ENCODE measurements at regions not wholly inside any gene's neighbourhood (a gene's known extent, or its start where the extent isn't known, plus 50 kb on each side); places are given as distances from the start of the nearest gene placed in this dataset.
A peak's percentile ranks its signal among the peaks of the same experiment; 100 is the strongest.

DNA sequence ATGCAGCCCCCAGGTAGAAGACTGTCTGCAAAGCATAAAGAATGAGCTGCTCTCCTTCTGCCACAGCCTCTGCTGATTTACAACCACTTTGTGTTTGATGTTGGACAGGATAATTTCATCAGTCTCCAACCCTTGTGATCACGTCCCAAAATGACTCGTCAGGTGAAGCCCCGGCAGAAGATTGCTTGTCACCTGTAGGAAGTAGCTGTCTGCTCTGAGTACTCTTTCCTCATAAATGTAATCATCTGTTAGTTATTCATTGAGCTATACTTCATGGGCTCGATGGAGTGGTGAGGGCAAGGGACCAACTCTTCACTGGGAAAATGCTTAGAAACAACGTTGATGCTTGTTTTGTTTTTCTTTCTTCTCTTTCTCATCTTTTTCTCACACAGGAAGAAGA, 290.9 kb upstream of the SP8 start:
- DNase-seq (ENCODE audit: low read depth in 4 of 4, low spot score in 2 of 4), result no peak

DNA sequence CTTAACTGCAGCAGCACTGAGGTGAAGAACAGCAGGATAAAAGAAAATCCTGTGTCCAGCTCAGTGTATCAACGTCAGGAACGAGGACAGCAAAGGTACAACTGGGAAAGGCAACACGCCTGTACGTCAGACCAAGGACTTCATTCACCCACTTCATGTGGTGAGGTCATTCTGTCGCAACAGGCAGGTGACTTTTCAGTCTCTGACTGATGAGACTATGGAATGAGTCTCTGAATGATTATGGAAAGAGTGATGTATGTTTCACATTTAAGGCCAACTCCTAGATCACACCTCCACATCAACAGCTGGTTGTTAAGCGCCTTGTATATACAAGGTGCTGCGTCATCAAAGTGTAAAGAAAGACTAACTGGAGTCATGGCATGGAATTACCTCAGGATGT, 297.6 kb upstream of the SP8 start:
- no peak for DNase-seq (ENCODE audit: low read depth in 4 of 4, low spot score in 2 of 4)

DNA sequence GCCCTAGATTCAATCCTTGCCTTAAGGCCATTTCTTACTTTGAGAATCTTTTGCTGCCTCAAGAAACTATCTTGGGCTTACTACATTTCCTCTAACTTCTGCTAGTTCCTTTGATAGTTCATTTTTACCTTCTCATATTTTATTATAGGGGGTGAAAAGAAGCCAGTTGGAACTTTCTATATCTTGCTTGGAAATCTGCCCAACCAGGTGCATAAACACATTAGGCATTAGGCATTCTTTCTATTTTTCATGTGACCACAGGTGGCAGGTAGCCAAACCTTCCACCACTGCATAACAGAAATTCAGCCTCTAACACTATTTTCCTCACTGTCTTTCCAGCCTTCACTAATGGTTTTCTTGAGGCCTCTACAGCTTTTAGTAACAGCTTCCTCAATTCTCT, 300.0 kb upstream of the SP8 start:
- peak in 3 of 4 donors; percentile 24 to 57 (median 24) for DNase-seq (ENCODE audit: low read depth in 4 of 4, low spot score in 2 of 4)

DNA sequence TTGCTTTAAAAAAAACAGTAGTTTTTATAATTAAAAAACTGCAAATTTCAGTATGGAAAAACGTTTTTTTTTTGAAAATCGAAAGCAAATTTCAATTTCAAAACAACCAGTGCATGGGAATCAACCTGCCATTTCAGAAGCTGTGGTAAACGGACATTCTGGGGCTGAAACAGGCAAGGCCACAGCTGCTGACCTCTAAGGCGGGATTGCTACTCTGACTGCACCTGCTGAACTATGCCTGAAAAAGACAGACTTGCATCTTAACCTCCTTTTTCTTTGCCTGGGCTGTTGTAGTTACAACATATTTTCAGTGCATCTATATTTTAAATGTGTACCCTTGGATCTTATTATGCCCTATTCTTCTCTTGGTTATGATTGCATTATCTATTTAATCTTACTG, 303.0 kb upstream of the SP8 start:
- DNase-seq (ENCODE audit: low read depth in 4 of 4, low spot score in 2 of 4), result no peak

DNA sequence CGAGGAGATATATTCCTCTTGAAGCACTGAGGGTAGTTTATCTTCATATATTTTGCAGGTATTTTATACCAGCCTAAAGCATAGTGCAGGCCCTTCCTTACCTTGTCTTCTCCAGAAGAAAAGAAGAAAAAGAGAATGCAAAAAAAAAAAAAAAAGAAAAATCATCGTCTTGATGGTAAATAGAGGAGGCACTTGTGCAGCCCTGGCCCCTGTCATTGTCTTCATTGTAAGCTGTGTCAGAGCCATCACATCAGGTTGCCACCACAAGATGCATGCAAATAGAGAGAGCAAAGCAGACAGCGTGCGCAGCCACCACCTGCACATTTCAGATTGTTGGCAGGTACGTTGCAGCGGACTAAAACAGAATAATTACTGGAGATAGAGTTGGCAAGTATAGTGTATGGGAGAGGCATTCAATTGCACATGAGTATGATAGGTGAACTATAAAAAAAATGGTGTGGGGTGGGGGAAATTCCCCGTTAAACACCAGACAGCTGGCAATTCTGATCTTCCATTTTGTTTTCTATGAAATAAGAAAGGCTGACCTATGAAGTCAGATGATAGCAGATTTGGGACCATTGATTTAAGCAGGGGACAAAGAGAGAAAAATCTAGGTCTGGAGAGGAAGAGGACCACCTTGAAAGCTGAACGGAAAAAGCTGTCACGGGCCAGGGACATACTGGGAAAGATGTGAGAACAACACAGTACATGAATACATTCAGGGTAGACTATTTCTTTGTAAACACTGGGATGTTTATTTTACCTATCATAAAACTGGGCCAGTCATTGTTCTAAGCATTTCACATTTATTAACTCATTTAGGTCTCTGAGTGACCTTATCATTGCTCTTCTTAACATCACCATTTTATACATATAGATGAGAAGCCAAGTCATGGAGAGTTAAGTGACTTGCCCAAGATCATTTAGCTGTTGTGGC, 306.3 kb upstream of the SP8 start:
- DNase-seq (ENCODE audit: low read depth in 4 of 4, low spot score in 2 of 4), result no peak

DNA sequence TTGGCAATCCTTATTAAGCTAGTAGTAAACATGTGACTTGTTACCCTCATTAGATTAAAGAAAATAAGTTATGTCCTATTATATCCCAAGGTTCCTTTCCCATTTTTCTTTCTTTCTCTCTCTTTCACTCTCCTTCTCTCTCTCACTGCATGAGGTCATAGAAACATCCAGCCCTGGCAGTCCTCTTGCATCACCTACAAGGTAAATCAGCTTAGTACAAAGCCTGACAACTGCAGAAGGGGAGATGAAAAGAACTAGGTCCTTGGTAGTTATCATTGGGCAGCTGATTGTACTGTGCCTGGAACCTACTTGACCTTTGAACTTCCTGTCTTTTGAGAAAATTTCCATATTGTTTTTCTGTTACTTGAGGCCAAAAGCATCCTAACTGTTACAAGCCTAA, 307.9 kb upstream of the SP8 start:
- no peak for DNase-seq (ENCODE audit: low read depth in 4 of 4, low spot score in 2 of 4)

DNA sequence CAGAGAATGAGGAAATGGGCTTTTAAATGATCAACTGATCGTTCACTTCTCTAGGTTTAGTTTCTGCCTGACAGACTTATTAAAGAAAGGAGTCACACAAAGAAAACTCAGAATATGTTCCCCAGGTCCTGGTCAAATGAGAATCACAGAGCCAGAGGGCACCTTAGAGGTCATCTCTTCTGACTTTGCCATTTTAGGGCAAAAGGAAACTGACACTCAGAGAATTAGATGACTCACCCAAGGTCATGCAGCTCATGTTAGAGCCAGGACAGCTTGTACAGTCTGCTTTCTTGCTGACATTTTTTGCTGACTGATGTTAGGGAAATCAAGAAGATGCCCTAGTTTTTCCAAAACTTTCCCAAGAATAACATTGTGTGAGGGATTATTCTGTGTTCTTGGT, 312.7 kb upstream of the SP8 start:
- no peak for DNase-seq (ENCODE audit: low read depth in 4 of 4, low spot score in 2 of 4)

DNA sequence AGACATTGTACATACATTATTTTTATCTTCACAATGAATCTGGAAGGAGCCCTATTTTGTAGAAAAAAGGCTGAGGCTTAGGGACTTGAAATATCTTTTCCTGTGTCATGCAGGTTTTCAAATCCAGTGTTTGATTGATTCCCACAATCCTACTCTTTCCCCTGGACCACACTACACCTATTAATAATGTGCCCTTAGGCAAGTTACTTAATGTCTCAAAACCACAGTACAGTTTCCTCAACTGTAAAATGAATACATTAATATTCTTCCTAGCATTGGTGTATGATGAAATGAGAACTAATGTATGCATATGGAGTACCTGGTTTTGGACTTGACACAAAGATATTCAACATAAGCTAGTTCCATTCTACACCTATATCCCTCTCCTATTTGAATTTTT, 313.3 kb upstream of the SP8 start:
- no peak for DNase-seq (ENCODE audit: low read depth in 4 of 4, low spot score in 2 of 4)

DNA sequence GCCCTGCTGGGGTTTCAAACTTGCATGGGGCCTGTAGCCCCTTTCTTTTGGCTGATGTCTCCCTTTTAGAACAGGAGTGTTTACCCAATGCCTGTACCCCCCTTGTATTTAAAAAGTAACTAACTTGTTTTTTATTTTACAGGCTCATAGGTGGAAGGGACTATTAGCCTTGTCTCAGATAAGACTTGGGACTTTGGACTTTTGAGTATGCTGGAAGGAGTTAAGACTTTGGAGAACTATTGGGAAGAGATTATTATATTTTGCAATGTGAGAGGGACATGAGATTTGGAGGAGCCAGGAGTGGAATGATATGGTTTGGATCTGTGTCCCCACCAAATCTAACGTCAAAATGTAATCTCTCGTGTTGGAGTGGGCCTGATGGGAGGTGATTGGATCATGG, 314.9 kb upstream of the SP8 start:
- DNase-seq (ENCODE audit: low read depth in 4 of 4, low spot score in 2 of 4), result no peak

DNA sequence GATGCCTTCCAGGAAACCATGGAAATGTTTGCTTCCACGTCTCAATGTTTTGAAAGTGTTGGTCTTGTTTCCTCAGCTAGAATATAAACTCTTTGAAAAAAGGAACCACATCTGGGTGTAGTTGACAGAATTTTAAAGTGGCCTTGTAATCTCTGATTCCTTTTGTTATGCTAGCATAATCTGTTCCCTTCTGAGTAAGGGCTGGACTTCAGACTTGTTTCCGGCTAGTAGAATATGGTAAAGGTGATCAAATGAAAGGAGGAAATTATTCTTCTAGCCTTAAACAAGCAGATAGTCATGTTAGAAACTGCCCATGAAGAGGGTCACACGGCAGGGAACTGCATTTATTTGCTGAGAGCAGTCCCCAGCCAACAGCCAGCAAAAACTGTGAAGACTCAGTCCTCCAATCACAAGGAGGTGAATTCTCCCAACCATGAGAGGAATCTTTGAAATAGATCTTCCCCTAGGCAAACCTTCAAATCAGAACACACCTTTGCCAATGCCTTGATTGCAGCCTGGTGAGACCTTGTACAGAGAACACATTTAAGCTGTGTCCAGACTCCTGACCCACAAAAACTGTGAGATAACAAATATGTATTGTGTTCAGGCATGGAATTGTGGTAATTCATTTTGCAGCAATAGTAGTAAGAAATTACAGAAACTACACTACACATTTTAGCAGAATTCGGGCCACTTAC, 316.9 kb upstream of the SP8 start:
- DNase-seq (ENCODE audit: low read depth in 4 of 4, low spot score in 2 of 4), result no peak

DNA sequence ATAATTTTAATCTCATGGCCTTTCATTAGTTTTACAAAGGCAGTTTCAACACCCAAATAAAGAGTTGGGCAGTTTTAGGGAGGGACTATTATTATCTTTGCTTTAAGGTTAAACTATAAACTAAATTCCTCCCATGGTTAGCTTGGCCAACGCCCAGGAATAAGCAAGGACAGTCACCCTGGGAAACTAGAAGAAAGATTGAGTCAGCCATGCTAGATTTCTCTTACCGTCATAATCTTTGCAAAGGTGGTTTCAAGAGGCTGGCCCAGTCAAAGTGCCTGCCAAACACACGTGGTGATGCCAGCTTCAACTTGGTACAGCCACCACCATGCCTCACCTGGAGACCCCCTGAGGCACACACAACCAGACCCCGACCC, 317.4 kb upstream of the SP8 start:
- DNase-seq (ENCODE audit: low read depth in 4 of 4, low spot score in 2 of 4), result no peak

DNA sequence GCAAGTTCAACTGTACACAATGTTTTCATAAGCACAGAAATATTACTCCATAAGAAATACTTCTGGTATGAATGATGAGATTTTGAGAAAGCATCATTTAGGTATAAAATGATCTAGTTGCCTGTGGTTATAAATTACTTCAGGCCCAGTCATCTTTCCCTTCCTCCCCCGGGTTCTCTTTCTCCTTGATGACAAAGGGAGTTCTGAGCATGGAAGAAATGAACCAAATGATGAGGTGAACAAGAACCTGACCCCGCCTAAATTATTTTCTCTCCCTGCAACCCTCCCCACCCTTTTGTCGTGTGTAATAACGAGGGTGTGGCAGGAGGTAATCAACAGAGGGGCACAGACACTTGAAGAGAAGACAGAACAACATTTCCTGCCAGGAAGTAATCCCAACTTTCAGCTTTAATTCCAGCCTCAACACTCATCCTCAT, 319.6 kb upstream of the SP8 start:
- DNase-seq (ENCODE audit: low read depth in 4 of 4, low spot score in 2 of 4), result no peak

DNA sequence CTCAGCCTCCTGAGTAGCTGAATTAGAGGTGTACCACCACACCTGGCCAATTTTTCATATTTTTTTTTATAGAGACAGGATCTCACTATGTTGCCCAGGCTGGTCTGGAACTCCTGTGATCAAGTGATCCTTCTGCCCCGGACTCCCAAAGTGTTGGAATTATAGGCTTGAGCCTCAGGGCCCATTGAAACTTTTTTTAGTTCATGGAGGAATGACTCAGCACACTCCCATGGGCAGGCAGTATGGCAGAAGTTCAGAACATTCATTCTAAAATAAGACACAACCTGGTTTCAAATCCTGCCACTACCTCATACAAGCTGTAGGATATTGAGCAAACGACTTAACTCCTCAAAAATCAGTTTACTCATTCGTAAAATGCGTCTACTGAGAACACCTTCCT, 320.4 kb upstream of the SP8 start:
- no peak for DNase-seq (ENCODE audit: low read depth in 4 of 4, low spot score in 2 of 4)

DNA sequence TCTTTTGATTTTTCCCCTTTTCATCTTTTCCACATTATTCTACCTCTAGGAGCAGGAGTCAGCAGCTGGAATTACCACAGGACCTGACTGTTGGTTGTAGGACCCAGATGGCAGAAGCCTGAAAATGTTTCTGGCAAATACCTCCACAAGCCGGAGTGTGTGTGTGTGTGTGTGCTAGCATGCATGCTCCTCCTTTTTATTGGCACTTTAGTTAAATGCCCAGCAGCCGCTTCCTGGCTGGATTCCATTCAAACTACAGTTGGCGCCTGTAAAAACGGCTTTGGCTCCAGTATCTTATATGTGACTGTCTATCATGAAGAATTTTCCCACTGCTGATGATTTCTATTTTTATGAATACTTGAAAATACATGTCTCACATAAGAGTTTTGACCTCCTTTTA, 319.7 kb upstream of the SP4 start:
- no peak for DNase-seq (ENCODE audit: low read depth in 4 of 4, low spot score in 2 of 4)

DNA sequence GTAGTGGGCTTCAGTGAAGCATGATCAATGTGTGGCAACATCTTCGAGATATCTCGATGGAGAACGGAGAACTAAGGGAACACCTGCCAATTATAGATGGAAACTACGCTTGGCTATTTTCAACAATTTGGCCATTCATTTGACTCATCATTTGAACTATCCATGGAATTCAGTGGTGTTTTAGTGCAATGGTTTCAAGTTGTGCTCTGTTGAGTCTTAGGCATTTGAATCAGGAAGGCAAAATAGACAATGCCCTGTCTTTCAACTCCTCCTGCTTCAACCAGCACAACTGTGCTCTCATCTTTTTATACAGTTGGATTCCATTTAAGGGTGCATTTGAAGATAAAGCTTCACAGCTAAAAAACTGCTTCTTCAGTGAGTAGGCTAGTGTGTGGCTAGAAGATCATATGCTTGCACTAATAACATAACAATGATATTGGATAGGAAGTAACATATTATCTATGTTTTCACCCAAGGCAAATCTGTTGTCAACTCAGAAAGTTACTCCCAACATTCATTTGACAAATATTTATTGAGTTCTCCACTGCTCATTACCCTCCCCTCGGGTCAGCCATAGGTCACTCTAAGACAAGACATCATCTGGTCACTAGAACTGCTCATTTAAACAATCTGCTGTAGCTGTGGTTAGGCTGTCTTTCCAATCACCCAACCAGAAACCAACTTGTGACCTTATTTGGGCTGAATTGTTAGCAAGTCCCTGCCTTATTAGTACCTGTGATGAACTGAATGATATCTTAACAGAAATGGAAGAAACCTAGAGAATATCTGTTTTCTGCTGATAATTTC, 314.1 kb upstream of the SP4 start:
- no peak for DNase-seq (ENCODE audit: low read depth in 4 of 4, low spot score in 2 of 4)

DNA sequence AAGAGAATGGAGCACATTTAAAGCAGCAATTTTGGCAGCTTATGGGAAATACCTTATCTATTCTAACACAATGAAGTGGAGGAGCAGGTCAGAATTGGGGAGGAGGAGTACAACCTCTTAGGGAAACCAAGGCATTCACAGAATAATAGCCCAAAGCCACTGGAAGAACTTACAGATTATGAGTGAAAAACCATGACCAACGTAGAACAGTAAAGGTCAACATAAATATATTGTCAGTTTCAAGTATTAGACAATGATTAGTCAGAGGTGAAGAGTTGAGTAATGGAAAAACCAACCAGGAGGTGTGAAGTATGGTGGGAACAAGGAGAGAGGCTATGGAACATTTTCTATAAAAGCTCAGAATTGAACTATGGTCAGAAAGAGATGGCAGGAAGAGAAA, 304.3 kb upstream of the SP4 start:
- no peak for DNase-seq (ENCODE audit: low read depth in 4 of 4, low spot score in 2 of 4)

DNA sequence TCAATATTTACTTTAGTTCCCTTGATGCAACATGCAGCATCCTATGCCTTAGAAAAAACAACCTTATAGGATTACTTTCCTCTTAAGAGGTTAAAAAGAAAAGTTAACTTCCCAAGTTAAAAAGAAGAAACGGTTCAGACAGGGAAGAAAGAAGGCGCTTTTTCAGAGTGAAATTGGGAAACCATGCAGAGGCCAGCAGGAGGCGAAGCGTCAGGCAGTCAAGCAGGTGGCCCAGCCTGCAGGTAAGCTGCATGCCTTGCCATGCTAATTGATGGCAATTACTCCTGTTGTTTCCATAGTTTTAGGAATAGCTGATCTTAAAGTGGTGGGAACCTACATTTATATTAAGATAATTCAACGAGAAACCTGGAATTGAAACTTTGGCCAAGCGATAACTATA, 302.6 kb upstream of the SP4 start:
- no peak for DNase-seq (ENCODE audit: low read depth in 4 of 4, low spot score in 2 of 4)

DNA sequence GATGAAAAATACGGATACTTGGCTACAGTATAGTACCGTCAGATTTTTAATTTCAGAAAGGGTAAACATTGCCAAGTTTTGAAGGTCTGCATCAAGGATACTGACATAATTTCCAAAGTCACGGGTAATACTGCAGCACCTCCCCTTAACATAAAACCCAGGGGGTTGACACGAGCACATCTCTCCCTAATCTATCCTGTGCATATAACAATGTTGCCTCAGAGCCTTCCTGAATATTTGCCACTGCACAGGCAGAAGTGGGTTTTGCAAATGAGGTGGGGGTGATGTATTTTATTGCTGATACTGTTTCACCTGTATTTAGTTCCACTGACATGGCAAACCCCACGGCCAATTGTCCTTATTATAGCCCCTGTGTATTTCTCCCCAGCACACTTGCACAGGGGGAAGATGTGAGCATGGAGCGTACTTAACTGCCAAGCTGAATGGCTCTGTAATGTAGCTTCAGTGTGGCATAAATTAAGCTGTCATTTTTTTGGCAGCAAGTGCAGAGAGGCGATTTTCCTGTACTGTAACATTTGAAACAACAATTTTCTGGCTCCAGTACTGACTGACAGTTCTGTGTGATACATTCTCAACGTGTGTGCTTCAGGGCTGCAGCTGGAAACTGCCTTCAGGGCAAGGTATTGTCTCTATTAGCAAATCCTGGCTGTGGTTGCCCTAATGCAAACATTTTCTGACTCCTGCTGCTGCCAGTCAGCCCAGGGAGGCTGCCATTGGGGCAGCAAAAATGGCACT, 299.6 kb upstream of the SP4 start:
- peak in 3 of 4 donors; percentile 18 to 36 (median 24) for DNase-seq (ENCODE audit: low read depth in 4 of 4, low spot score in 2 of 4)

DNA sequence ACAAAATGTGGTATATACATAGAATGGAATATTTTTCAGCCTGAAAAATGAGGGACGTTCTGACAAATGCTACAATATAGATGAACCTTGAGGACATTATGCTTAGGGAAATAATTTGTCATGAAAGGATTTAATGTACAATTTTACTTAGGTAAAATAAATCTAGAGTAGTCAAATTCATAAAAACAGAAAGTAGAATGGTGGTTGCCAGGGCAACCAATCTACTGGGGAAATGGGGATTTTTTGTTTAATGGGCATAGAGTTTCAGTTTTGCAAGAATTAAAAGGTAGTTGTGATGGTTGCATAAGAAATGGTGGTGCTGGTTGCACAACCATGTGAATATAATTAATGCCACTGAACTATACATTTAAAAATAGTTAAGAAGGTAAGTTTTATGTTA, 296.0 kb upstream of the SP4 start:
- no peak for DNase-seq (ENCODE audit: low read depth in 4 of 4, low spot score in 2 of 4)

DNA sequence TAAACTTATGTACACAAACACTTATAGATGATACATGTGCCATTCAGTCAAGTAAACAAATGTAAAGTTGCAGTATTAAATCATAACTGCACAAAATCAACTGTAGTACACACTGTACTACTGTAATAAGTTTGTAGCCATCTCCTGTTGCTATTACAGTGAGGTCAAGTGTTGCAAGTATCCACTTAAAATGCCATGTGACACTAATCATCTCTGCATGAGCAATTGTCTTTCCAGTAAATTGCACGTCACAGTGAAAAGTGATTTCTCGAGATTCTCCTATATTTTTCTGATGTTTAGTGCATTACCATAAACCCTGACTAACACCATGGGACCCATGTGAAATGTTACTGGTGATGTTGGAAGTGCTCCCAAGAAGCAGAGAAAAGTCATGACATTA, 293.3 kb upstream of the SP4 start:
- DNase-seq (ENCODE audit: low read depth in 4 of 4, low spot score in 2 of 4), result no peak

DNA sequence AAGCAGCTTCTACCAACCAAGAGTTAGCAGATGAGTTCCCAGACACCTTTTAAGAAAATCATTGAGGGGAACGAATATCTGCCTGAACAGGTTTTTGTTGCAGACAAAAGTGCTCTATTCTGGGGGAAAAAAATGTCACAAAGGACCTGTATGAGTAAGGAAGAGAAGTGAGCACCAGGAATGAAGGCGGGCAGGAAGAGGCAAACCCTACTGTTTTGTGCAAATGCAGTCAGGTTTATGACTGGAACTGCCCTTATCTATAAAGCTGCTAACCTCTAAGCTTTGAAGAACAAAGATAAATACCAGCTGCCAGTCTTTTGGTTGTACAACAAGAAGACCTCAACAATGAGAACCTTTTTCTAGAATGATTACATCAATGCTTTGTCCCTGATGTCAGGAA, 292.4 kb upstream of the SP4 start:
- no peak for DNase-seq (ENCODE audit: low read depth in 4 of 4, low spot score in 2 of 4)
